ENCODE measurements at regions not wholly inside any gene's neighbourhood (a gene's known extent, or its start where the extent isn't known, plus 50 kb on each side); places are given as distances from the start of the nearest gene placed in this dataset.

GRCh38 chr12:90485560-90485959 is 469.4 kb downstream of the CCER1 start:
- H3K27me3 ChIP-seq, result no peaks in the 10 kb centered on the region
- H3K36me3 ChIP-seq, result no peaks in the 10 kb centered on the region
- no peak for TF ChIP-seq CTCF (IDR thresholded peaks at IDR 0.05)
- no peak for TF ChIP-seq POLR2A (IDR thresholded peaks at IDR 0.05)
- no peaks in the 10 kb centered on the region for H3K4me1 ChIP-seq
- H3K27ac ChIP-seq, result no peak overlapping the region
- no peaks in the 10 kb centered on the region for H3K9me3 ChIP-seq
- no peak for DNase-seq
- H3K4me3 ChIP-seq, result no peak overlapping the region

- Histone ChIP-seq H3K4me3 (no peak overlapping the region), H3K4me1 (no peaks in the 10 kb centered on the region), H3K9me3 (no peaks in the 10 kb centered on the region), H3K27ac (no peak overlapping the region), H3K36me3 (no peaks in the 10 kb centered on the region), H3K27me3 (no peaks in the 10 kb centered on the region)
- no peak for DNase-seq
- TF ChIP-seq POLR2A (IDR thresholded peaks at IDR 0.05) (no peak), CTCF (IDR thresholded peaks at IDR 0.05) (no peak)
Measured at GRCh38 chr12:90484094-90484493, 470.9 kb downstream of the CCER1 start.

GRCh38 chr12:90481748-90482147 is 473.2 kb downstream of the CCER1 start:
- no peak overlapping the region for H3K27ac ChIP-seq

GRCh38 chr12:90479237-90479636 is 475.7 kb downstream of the CCER1 start:
- Histone ChIP-seq H3K9me3 (no peaks in the 10 kb centered on the region), H3K4me3 (no peak overlapping the region), H3K27ac (no peak overlapping the region), H3K27me3 (no peaks in the 10 kb centered on the region), H3K36me3 (no peaks in the 10 kb centered on the region), H3K4me1 (no peaks in the 10 kb centered on the region)
- no peak for TF ChIP-seq POLR2A (IDR thresholded peaks at IDR 0.05)
- no peak for TF ChIP-seq CTCF (IDR thresholded peaks at IDR 0.05)
- no peak for DNase-seq

More at GRCh38 chr12:90481748-90482147, 473.2 kb downstream of the CCER1 start:
- Histone ChIP-seq H3K27me3 (no peaks in the 10 kb centered on the region), H3K36me3 (no peaks in the 10 kb centered on the region), H3K9me3 (no peaks in the 10 kb centered on the region), H3K4me1 (no peaks in the 10 kb centered on the region), H3K4me3 (no peak overlapping the region)
- TF ChIP-seq CTCF (IDR thresholded peaks at IDR 0.05) (no peak), POLR2A (IDR thresholded peaks at IDR 0.05) (no peak)
- DNase-seq, result no peak

- no peaks in the 10 kb centered on the region for H3K36me3 ChIP-seq
- no peaks in the 10 kb centered on the region for H3K27me3 ChIP-seq
- H3K9me3 ChIP-seq, result no peaks in the 10 kb centered on the region
- H3K4me3 ChIP-seq, result no peak overlapping the region
- no peak for DNase-seq
- no peaks in the 10 kb centered on the region for H3K4me1 ChIP-seq
- TF ChIP-seq CTCF (IDR thresholded peaks at IDR 0.05), result no peak
- TF ChIP-seq POLR2A (IDR thresholded peaks at IDR 0.05), result no peak
- no peak overlapping the region for H3K27ac ChIP-seq
Measured at GRCh38 chr12:90473831-90474230, 481.1 kb downstream of the CCER1 start.

GRCh38 chr12:90460681-90461080 is 494.3 kb downstream of the CCER1 start:
- H3K4me3 ChIP-seq, result no peak overlapping the region
- H3K27ac ChIP-seq, result no peak overlapping the region
- H3K4me1 ChIP-seq, result no peaks in the 10 kb centered on the region
- TF ChIP-seq CTCF (IDR thresholded peaks at IDR 0.05), result no peak
- TF ChIP-seq POLR2A (IDR thresholded peaks at IDR 0.05), result no peak
- H3K27me3 ChIP-seq, result no peaks in the 10 kb centered on the region
- no peaks in the 10 kb centered on the region for H3K9me3 ChIP-seq
- no peak for DNase-seq
- H3K36me3 ChIP-seq, result no peaks in the 10 kb centered on the region
